Stimulated activated CD8-positive, alpha-beta memory T cell treated with anti-CD3 and anti-CD28 coated beads, Interleukin-7, amount 100 ng/mL, for 4 hours (primary cell): ENCODE measurements at regions not wholly inside any gene's neighbourhood (a gene's known extent, or its start where the extent isn't known, plus 50 kb on each side); places are given as distances from the start of the nearest gene placed in this dataset.
"Not testable (repeated sequence)": the region's sequence is repeated elsewhere in the genome, so short reads cannot be mapped to it uniquely, and the experiment has no call there.

Experiments
- DNase-seq, 2 donors: peaks; one replicate each; pipeline ENCODE4 v3.0.0-alpha.2; 2020; ENCODE audit warnings: low read depth in 2 of 2

DNA sequence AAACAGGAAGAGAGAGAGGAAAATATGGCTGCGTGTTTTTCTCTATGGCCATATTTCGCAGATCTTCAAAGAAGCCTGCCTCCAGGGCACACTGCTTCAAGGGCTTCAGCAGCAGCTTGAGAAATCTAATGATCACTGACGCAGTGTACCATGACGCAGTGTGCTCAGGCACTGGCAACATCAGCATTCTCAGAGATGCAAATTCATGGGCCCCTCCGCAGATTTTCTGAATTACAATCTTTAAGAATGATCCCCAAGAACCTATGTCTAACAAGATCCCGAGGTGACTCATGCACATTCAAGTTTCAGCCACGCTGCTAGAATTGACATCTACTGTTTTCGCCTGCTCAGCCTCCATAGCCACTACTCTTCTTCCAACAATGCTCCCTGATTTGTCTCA lies 143.9 kb upstream of the ZNF366 start:
- DNase-seq: no peak

DNA sequence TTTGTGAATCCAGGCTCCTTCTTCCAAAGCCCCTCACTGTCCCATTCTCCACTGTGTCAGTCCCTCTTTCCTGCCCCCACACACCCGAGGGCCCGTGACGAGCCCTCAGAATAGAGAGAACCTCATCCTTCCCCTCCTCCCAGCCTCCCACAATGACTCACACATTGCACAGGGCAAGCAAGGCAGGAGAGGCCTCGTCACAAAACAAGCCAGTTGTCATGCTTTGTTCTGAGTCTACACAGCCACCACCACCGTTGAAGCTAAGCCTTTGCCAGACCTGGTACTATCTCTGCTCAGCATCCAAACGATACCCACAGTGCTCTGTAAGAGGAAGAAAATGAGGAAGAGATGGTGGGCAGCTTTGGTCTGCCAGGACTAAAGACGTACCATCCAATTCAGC lies 142.2 kb upstream of the ZNF366 start:
- no peak for DNase-seq

DNA sequence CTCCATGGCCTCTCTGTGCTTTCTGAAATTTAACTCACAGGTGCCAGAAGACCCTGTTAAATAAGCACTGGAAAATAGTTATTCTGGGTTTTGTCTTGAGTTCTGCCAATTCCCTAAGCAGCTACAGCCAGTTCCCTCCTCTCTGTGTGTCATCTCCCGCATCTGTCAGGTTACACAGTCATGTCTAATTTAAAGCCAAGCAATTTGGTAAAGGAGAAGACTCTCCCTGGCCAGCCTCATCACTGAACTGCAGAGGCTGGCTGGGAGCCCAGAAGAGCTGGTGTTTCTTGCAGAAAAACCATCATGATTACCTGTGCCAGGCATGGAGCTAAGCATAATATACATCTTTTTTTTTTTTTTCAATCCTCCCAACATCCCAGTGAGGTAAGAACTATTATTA lies 141.3 kb upstream of the ZNF366 start:
- no peak for DNase-seq

- DNase-seq: no peak
Measured at GRCh38 chr5:72647806-72648205, 140.6 kb upstream of the ZNF366 start.

- no peak for DNase-seq
Measured at GRCh38 chr5:72646246-72646866, 139.1 kb upstream of the ZNF366 start.

DNA sequence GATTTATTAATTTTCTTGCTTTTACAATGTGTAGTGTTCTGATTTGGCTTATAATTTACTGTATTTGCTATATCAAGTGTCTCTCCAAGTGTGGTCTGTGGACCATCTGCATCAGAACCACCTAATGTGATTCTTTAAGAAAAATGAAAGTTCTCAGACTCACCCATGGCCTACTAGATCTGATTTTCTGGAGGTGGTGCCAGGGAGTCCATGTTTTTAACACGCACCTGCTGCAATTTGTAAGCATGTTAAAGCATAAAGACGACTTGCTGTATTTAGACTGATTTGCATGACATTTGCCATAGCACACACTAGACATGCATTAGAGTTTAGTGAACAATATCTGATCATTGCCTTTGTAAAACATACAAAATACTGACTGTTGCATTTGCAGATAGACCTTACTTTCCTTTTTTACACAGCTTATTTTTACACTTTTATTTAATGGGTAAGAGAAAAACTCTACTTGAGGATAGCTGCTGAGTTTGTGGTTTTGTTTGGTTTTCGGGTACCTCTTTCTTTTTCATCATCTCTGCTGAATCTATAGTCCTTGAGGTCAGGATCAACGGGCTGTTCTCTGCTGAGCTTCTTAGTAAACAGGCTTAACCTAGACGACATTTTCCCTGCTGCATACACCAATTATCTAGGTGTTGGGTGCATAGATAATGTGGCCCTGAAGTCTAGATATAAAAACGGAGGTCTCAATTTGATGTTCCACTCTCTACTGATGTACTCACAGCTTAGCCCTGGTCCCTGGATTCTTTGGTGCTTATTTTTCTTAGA lies 138.0 kb upstream of the ZNF366 start:
- no peak for DNase-seq

DNA sequence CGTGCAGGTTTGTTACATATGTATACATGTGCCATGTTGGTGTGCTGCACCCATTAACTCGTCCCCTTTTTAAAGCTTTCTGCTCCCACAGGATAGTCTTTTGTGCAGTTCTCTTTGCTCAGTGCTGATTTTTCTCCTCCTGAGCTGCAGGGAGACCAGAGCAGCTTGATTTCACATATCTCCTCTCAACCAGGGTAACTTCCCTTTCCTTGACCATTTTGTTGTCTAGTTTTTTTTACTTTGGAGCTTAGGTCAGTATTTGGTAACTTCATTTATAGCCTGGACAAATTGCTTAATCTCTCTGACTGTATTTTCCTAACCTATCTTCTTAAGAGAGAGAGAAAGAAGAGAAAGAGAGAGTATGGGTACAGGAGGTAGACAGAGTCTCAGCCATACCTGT lies 137.1 kb upstream of the ZNF366 start:
- no peak for DNase-seq

GRCh38 chr5:72641164-72641563 lies 134.0 kb upstream of the ZNF366 start:
- DNase-seq: no peak

GRCh38 chr5:72637058-72637457 lies 129.8 kb upstream of the ZNF366 start:
- DNase-seq: no peak

- DNase-seq: not testable (repeated sequence)
Measured at GRCh38 chr5:72636565-72636964, 129.4 kb upstream of the ZNF366 start.

- no peak for DNase-seq
Measured at GRCh38 chr5:72634444-72634843, 127.2 kb upstream of the ZNF366 start.

DNA sequence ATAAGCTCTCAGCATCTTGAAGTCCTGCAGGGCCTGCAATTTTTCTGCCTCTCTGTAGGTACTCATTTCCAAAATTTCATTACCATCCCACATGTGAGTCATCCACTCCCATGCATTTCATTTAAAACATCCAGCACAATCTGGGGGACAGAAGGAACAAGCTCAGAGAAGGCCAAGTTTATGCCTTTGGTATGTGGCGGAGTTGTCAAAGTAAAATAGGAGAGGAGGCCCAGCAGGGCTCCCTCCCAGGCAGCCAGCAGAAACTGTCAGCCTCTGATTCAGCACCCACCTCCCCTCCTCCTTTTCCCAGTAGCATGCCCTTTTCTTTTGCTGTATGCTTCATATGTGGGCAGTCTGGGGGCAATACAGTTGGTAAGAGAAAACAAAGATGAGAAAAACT lies 126.4 kb upstream of the ZNF366 start:
- no peak for DNase-seq

DNA sequence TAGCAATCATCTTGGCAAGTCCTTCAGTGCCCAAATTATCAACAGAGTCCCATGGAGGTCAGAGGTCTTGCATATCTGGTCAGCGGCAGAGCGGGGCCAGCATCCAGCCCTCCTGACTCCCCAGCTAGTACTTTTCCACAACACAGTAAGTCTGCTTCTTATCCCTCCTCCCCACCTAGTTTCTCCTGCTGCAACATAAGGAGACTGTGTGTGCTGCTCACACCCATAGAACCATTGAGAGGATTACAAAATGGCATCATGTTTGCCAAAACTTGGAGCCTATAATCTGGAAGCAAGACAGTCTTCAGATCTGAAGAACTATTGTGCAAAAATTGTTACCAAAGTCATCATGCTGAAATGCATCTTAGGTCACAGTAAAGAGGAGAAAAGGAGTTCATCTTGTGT lies 125.8 kb upstream of the ZNF366 start:
- DNase-seq: no peak

- no peak for DNase-seq
Measured at GRCh38 chr5:72630721-72631120, 123.5 kb upstream of the ZNF366 start.

DNA sequence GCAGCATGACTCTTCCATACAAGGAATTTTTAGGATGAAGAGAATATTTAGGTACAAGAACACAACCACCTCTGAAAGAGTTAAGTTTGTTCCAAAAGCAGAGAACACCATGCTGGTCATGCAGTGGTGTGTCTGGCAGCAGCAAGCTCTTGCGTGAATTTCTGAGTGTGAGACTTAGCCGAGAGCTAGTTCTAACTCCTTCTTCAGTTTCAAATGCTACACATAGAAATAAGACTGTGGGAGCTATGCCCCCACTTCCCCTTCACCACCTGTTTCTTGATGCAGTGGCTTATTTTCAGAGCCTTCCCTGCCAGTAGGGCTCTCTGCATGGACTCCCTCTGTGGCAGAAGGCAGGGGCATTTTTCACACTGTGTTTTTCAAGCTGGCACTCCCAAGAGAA lies 122.9 kb upstream of the ZNF366 start:
- DNase-seq: no peak

DNA sequence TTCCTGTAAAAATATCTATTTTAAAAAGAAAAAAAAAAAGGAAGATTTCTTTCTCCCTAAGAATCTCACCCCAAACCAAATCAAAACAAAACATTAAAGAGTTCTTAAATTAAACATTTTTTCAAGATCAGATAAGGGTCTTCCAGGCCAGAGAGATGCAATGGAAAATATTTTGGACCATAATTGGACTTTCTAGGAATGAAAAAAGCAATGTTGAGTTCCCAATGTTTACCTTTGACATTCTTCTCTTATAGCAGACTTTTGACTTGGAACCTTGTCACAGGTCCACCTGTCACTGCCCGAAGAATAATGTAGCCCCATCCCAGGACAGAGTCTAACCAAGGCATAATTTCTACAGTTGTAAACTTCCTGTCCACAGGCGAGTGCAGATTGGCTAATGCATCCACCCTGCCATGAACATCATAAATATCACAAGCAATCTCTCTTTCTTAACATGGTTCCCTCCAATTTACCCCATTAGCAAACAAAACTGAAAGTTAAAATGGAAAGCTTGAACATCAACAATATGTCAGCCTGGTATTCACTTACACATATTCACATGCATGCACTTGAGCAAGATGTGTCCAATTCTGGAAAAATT lies 121.7 kb upstream of the ZNF366 start:
- no peak for DNase-seq

DNA sequence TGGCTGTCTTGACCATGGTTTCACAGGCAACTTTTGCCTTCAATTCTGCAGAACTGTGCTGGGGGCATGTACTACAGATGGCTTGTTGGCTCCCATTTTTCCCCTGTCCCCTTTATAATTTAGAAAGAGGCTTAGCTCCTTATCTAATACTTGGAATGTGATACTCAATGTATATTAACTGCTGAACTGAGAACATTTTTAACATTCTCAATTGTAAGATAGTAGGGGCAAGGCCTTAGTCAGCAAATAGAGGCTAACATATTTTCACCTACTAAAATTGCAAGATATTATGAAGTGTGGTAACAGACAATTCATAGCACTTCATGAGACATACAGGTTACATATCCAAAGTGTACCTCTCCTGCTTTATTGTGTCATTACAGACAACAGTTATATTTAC lies 118.1 kb upstream of the ZNF366 start:
- no peak for DNase-seq

DNA sequence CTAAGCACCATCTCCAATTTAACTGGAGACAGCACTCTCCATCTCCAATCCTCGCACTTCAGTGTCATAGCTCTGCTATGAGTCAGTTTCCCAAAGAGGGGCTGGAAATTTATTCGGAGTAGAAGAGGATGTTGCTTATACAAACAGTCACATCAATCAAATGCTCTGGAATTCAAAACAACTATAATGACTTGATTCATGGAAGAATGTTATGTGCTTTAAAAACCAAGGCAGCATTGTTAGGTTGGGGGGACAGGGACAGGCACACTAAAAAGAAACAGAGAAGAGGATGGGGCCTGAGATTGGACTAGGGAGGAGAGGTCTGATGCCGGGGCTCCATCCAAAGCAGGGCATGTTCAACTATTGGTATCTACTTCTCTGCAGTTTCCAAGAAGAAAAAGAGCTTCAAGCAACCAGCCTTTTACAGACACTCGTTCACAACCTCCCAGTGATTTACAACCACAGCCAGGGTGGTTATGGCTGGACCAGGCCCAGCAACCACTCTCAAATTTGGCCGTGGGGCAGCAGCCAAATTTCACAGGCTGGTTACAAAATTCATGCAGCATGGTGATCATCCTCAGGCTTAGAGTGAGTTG lies 117.5 kb upstream of the ZNF366 start:
- no peak for DNase-seq

DNA sequence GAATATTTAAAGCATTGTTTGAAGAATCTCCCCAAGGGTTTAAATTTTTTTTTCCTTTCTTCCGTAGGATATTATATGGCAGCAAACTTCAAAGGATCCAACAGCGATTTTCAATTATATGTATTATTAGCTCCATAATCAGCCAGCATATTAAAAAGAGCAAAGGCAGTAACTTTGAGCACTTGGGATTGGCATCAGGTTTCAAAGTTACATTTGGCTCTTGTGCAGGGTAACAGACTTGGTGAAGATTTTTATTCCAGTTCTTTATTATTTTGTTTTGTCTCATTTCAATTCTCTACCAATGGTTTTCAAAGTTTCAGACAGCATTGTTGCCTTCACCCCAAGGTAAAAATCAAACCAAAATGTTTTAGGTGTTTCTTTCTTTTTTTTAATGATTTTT lies 116.7 kb upstream of the ZNF366 start:
- DNase-seq: no peak

DNA sequence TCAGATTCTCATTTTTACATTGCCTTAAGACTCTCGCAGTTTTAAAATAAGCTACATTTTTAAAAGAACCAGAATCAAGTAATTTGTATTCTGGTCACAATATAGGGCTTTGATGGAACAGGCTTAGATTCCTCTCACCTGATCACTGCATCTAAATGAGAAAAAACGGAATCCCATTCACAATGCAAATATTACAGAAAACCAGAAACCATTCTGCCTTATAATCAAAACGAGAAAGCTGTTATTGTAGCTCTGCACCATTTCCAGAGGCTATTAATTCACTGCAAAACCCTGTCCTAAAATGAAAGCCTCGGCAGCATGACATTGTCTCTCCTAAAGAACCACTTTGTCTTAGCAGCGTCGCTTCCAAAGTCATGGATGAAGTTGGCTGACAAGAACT lies 116.1 kb upstream of the ZNF366 start:
- DNase-seq: no peak

DNA sequence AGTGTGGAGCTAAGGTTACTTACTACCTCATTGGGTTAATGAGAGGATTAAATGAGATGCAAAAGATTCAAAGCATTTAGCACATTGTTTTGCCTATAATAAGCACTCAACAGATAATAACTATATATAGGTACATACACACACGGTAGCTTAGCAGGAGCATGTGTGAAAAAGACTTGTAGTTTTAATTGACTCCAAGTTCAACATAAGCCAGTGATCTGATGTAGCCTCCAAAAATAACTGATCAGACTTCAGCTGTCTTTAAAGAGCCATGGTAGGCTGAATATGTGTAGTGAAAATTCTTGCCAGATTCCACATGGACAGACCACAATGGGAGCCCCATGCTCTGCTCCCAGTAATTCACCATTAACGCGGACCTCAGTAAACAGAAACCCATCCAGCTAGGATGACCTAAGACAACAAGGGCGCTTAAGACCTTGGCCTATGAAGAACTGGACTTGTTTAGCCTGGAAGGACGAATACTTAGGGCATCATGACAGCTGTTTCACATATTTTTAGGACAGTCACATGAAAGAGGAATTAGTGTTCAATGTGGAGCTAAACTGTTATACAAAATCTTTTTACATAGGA lies 115.1 kb upstream of the ZNF366 start:
- no peak for DNase-seq

GRCh38 chr5:72621576-72621975 lies 114.4 kb upstream of the ZNF366 start:
- DNase-seq: no peak

GRCh38 chr5:72619677-72620076 lies 112.5 kb upstream of the ZNF366 start:
- DNase-seq: no peak
